HTR-8/SVneo (cell line): ENCODE measurements at regions not wholly inside any gene's neighbourhood (a gene's known extent, or its start where the extent isn't known, plus 50 kb on each side); places are given as distances from the start of the nearest gene placed in this dataset.
A peak's percentile ranks its signal among the peaks of the same experiment; 100 is the strongest.

Experiments used
- DNase-seq: peaks from one replicate; pipeline ENCODE4 v3.0.0; 2011; ENCODE audit warnings: low spot score, mixed read lengths; ENCODE audit not compliant: insufficient read length
- FAIRE-seq: peaks from 2 replicates; lab custom pipeline; 2011; peaks lifted over from hg19 to GRCh38; lab: Jason Lieb, UNC

GRCh38 chr5:154107010-154107409, 68.2 kb downstream of the MFAP3 start:
- no peak for FAIRE-seq

GRCh38 chr5:154107756-154108155, 69.0 kb downstream of the MFAP3 start:
- DNase-seq, result no peak
- no peak for FAIRE-seq

More at GRCh38 chr5:154107010-154107409, 68.2 kb downstream of the MFAP3 start:
- DNase-seq, result no peak

GRCh38 chr5:154109416-154110106, 70.8 kb downstream of the MFAP3 start:
- FAIRE-seq, result no peak
- DNase-seq, result no peak

GRCh38 chr5:154110107-154110453, 71.3 kb downstream of the MFAP3 start:
- no peak for DNase-seq

GRCh38 chr5:154110716-154111115, 71.9 kb downstream of the MFAP3 start:
- DNase-seq, result peak; percentile 3
- no peak for FAIRE-seq

More at GRCh38 chr5:154110107-154110453, 71.3 kb downstream of the MFAP3 start:
- FAIRE-seq, result no peak

GRCh38 chr5:154111214-154111613, 72.4 kb downstream of the MFAP3 start:
- FAIRE-seq (no peak), DNase-seq (no peak)

GRCh38 chr5:154112255-154112654, 73.5 kb downstream of the MFAP3 start:
- FAIRE-seq (no peak), DNase-seq (no peak)

- FAIRE-seq, result no peak
Observed at GRCh38 chr5:154115291-154115690, 75.2 kb upstream of the GALNT10 start.

GRCh38 chr5:154117050-154117449, 73.5 kb upstream of the GALNT10 start:
- FAIRE-seq, result no peak
- DNase-seq, result no peak

More at GRCh38 chr5:154115291-154115690, 75.2 kb upstream of the GALNT10 start:
- DNase-seq, result no peak

- FAIRE-seq (no peak), DNase-seq (no peak)
Observed at GRCh38 chr5:154117930-154118329, 72.6 kb upstream of the GALNT10 start.

- DNase-seq (no peak), FAIRE-seq (no peak)
Observed at GRCh38 chr5:154118385-154118784, 72.1 kb upstream of the GALNT10 start.

GRCh38 chr5:154118893-154119336, 71.6 kb upstream of the GALNT10 start:
- peak; percentile 42 for FAIRE-seq

GRCh38 chr5:154129013-154129412, 61.5 kb upstream of the GALNT10 start:
- DNase-seq, result no peak
- no peak for FAIRE-seq

More at GRCh38 chr5:154118893-154119336, 71.6 kb upstream of the GALNT10 start:
- DNase-seq, result peak; percentile 8

GRCh38 chr5:154129921-154130320, 60.6 kb upstream of the GALNT10 start:
- DNase-seq (no peak), FAIRE-seq (no peak)

- FAIRE-seq (no peak), DNase-seq (no peak)
Observed at GRCh38 chr5:154131817-154132216, 58.7 kb upstream of the GALNT10 start.

GRCh38 chr5:154132718-154133307, 57.7 kb upstream of the GALNT10 start:
- DNase-seq, result no peak
- no peak for FAIRE-seq

- DNase-seq (no peak), FAIRE-seq (no peak)
Observed at GRCh38 chr5:154133591-154133990, 56.9 kb upstream of the GALNT10 start.

- DNase-seq, result no peak
- no peak for FAIRE-seq
Observed at GRCh38 chr5:154134499-154134898, 56.0 kb upstream of the GALNT10 start.

GRCh38 chr5:154135125-154135817, 55.3 kb upstream of the GALNT10 start:
- no peak for DNase-seq
- no peak for FAIRE-seq

GRCh38 chr5:154136141-154136540, 54.4 kb upstream of the GALNT10 start:
- FAIRE-seq, result no peak
- DNase-seq, result no peak

- FAIRE-seq, result no peak
Observed at GRCh38 chr5:154138701-154139100, 51.8 kb upstream of the GALNT10 start.

More at GRCh38 chr5:154138701-154139100, 51.8 kb upstream of the GALNT10 start:
- DNase-seq, result no peak
